DND-41 (cell line): ENCODE measurements at regions not wholly inside any gene's neighbourhood (a gene's known extent, or its start where the extent isn't known, plus 50 kb on each side); places are given as distances from the start of the nearest gene placed in this dataset.

Experiments used
- EZH2 ChIP-seq: IDR thresholded peaks from 3 replicates; pipeline ENCODE4 v1.6.1; 2012; ENCODE audit warnings: borderline replicate concordance, low read depth, mild to moderate bottlenecking, moderate library complexity, low read length, inconsistent platforms; ENCODE audit not compliant: severe bottlenecking
- TF ChIP-seq, protein P1 (sequence below): IDR thresholded peaks from 2 replicates; pipeline ENCODE4 v1.5.1; 2012; ENCODE audit warnings: borderline replicate concordance, low read length, moderate library complexity, mild to moderate bottlenecking; ENCODE audit not compliant: poor library complexity, severe bottlenecking; ENCODE audit errors: extremely low read depth

DNA sequence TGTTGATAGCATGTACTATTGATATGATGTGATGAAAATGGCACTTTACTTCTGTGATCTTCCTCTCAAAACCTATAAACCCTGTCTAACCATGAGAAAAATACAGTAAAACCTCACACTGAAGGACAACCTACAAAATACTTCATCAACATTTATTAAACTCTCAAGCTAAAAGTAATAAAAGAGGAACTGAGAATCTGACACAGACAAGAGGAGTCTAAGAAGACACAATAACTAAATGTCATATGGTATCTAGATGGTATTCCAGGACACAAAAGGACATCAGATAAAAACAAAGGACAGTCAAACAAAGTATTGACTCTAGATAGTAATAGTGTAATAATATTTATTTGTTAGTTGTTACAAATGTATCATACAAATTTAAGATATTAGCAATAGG is 655.3 kb downstream of the SH3BGRL start:
- TF ChIP-seq, protein P1, sequence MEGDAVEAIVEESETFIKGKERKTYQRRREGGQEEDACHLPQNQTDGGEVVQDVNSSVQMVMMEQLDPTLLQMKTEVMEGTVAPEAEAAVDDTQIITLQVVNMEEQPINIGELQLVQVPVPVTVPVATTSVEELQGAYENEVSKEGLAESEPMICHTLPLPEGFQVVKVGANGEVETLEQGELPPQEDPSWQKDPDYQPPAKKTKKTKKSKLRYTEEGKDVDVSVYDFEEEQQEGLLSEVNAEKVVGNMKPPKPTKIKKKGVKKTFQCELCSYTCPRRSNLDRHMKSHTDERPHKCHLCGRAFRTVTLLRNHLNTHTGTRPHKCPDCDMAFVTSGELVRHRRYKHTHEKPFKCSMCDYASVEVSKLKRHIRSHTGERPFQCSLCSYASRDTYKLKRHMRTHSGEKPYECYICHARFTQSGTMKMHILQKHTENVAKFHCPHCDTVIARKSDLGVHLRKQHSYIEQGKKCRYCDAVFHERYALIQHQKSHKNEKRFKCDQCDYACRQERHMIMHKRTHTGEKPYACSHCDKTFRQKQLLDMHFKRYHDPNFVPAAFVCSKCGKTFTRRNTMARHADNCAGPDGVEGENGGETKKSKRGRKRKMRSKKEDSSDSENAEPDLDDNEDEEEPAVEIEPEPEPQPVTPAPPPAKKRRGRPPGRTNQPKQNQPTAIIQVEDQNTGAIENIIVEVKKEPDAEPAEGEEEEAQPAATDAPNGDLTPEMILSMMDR: no peak
- TF ChIP-seq EZH2: no peak
